Endothelial cell (in vitro differentiated cells): ENCODE measurements at regions not wholly inside any gene's neighbourhood (a gene's known extent, or its start where the extent isn't known, plus 50 kb on each side); places are given as distances from the start of the nearest gene placed in this dataset.

Experiments used
- DNase-seq: peaks from one replicate; pipeline ENCODE4 v3.0.0; 2021; ENCODE audit warnings: low spot score
- H3K27ac Mint-ChIP-seq: one replicate; pipeline ENCODE4 v1.8.0; 2021; ENCODE audit warnings: mixed read lengths, inconsistent platforms; ENCODE audit not compliant: unreplicated experiment
- H3K27me3 Mint-ChIP-seq: one replicate; pipeline ENCODE4 v1.8.0; 2021; ENCODE audit warnings: mild to moderate bottlenecking, moderate library complexity, mixed read lengths, inconsistent platforms; ENCODE audit not compliant: unreplicated experiment
- H3K36me3 Mint-ChIP-seq: one replicate; pipeline ENCODE4 v1.8.0; 2021; ENCODE audit warnings: mild to moderate bottlenecking, low read depth, mixed read lengths, inconsistent platforms; ENCODE audit not compliant: unreplicated experiment
- H3K4me1 Mint-ChIP-seq: one replicate; pipeline ENCODE4 v1.8.0; 2021; ENCODE audit warnings: mild to moderate bottlenecking, mixed read lengths, inconsistent platforms; ENCODE audit not compliant: unreplicated experiment
- H3K4me3 Mint-ChIP-seq: one replicate; pipeline ENCODE4 v1.8.0; 2021; ENCODE audit warnings: mild to moderate bottlenecking, mixed read lengths, inconsistent platforms; ENCODE audit not compliant: unreplicated experiment
- H3K9me3 Mint-ChIP-seq: one replicate; pipeline ENCODE4 v1.8.0; 2021; ENCODE audit warnings: mixed read lengths, inconsistent platforms; ENCODE audit not compliant: unreplicated experiment
- TF ChIP-seq, protein P1 (sequence below): fragments of 200-600 bp; sonication (generic); IDR thresholded peaks from one replicate; pipeline ENCODE4 v1.5.0; 2021; ENCODE audit warnings: antibody characterized with exemption; ENCODE audit not compliant: unreplicated experiment

GRCh38 chr4:184949020-184949419 lies 69.3 kb upstream of the HELT start:
- DNase-seq: no peak
- TF ChIP-seq, protein P1, sequence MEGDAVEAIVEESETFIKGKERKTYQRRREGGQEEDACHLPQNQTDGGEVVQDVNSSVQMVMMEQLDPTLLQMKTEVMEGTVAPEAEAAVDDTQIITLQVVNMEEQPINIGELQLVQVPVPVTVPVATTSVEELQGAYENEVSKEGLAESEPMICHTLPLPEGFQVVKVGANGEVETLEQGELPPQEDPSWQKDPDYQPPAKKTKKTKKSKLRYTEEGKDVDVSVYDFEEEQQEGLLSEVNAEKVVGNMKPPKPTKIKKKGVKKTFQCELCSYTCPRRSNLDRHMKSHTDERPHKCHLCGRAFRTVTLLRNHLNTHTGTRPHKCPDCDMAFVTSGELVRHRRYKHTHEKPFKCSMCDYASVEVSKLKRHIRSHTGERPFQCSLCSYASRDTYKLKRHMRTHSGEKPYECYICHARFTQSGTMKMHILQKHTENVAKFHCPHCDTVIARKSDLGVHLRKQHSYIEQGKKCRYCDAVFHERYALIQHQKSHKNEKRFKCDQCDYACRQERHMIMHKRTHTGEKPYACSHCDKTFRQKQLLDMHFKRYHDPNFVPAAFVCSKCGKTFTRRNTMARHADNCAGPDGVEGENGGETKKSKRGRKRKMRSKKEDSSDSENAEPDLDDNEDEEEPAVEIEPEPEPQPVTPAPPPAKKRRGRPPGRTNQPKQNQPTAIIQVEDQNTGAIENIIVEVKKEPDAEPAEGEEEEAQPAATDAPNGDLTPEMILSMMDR: no peak
- Mint-ChIP-seq H3K36me3 (no peaks in the 10 kb centered on the region), H3K4me1 (peaks cover 8% of the 10 kb centered on the region), H3K27ac (no peak overlapping the region), H3K4me3 (no peak overlapping the region), H3K27me3 (no peaks in the 10 kb centered on the region), H3K9me3 (no peaks in the 10 kb centered on the region)

DNA sequence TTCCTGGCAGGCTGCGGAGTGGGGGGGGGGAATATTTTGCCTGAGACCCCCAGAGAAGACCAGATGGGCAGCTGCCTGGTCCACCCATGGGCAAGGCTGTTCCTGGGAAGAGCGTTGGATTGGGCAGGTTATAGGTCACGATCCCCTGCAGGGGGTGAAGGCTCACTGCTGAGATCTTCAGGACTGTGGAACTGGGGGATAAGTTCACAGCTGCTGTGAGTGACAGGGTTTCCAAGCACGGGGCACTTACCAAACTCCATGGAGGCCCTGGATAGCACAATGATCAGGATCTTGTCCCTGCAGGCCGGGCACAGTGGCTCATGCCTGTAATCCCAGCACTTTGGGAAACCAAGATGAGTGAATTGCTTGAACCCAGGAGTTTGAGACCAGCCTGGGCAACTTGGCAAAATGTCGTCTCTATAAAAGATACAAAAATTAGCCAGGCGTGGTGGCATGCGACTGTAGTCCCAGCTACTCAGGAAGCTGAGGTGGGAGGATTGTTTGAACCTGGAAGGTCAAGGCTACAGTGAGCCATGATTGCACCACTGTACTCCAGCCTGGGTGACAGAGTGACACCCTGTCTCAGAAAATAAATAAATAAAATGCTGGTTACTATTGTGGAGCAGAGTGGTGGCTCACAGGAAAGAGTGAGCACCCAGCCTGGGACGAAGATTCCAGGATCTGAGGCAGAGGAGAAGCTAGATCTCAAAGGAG lies 68.0 kb upstream of the HELT start:
- Mint-ChIP-seq H3K36me3 (no peaks in the 10 kb centered on the region), H3K27ac (no peak overlapping the region), H3K4me3 (no peak overlapping the region), H3K9me3 (no peaks in the 10 kb centered on the region), H3K4me1 (peaks cover 15% of the 10 kb centered on the region), H3K27me3 (no peaks in the 10 kb centered on the region)
- TF ChIP-seq, protein P1: no peak
- DNase-seq: no peak

DNA sequence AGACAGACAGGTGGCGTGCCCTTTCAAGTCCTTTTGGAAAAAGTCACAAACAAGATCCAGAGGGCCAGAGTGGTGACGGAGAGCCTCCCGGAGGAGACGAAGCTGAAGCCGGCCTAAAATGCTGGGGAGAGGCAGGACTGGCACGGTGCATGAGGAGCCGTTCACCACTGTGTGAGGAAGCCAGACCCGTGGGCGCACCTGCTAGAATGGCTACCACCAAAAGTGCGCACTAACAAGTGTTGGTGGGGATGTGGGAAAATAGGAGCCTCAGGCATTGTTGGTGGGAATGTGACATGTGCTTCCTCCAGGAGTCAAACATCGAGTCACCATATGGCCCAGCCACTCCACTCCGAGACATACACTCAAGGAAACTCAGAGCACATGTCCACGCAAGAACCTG lies 67.4 kb upstream of the HELT start:
- H3K4me1 Mint-ChIP-seq: peaks cover 16% of the 10 kb centered on the region
- H3K4me3 Mint-ChIP-seq: no peak overlapping the region
- no peaks in the 10 kb centered on the region for H3K9me3 Mint-ChIP-seq
- DNase-seq: no peak
- no peaks in the 10 kb centered on the region for H3K36me3 Mint-ChIP-seq
- no peaks in the 10 kb centered on the region for H3K27me3 Mint-ChIP-seq
- no peak overlapping the region for H3K27ac Mint-ChIP-seq
- TF ChIP-seq, protein P1: no peak

DNA sequence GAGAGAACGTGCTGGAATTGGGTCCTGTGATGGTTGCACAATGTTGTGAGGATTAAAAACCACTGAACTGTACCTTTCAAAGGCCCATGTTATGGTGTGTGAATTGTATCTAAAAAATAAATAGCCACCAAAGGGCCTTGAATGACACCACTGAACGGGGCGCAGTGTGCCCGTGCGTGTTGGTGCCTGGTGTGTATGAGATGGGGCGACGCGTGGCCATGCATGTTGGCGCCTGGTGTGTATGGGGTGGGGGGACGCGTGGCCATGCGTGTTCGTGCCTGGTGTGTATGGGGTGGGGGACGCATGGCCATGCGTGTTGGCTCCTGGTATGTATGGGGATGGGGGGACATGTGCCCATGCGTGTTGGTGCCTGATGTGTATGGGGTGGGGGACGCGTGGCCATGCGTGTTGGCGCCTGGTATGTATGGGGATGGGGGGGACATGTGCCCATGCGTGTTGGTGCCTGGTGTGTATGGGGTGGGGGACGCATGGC lies 66.6 kb upstream of the HELT start:
- Mint-ChIP-seq H3K4me1 (peaks cover 16% of the 10 kb centered on the region), H3K4me3 (no peak overlapping the region), H3K27ac (no peak overlapping the region), H3K9me3 (no peaks in the 10 kb centered on the region), H3K27me3 (no peaks in the 10 kb centered on the region), H3K36me3 (no peaks in the 10 kb centered on the region)
- TF ChIP-seq, protein P1: no peak
- no peak for DNase-seq

GRCh38 chr4:184952522-184952921 lies 65.8 kb upstream of the HELT start:
- H3K27me3 Mint-ChIP-seq: no peaks in the 10 kb centered on the region
- no peak overlapping the region for H3K4me3 Mint-ChIP-seq
- DNase-seq: no peak
- peaks cover 19% of the 10 kb centered on the region for H3K4me1 Mint-ChIP-seq
- no peaks in the 10 kb centered on the region for H3K9me3 Mint-ChIP-seq
- H3K36me3 Mint-ChIP-seq: no peaks in the 10 kb centered on the region
- TF ChIP-seq, protein P1: no peak
- no peak overlapping the region for H3K27ac Mint-ChIP-seq
